HG03064 (cell line): ENCODE measurements at regions not wholly inside any gene's neighbourhood (a gene's known extent, or its start where the extent isn't known, plus 50 kb on each side); places are given as distances from the start of the nearest gene placed in this dataset.

Source experiments
- ATAC-seq: cut with Tn5 transposase; IDR thresholded peaks from one replicate; pipeline ENCODE4 v1.9.1; 2021; ENCODE audit warnings: low read depth; ENCODE audit not compliant: unreplicated experiment

- ATAC-seq, result no peak
Measured at GRCh38 chr21:35138665-35139381, 89.7 kb upstream of the RUNX1 start.

- ATAC-seq, result no peak
Measured at GRCh38 chr21:35136586-35137219, 87.6 kb upstream of the RUNX1 start.

GRCh38 chr21:35136106-35136505 is 87.0 kb upstream of the RUNX1 start:
- no peak for ATAC-seq

- ATAC-seq, result no peak
Measured at GRCh38 chr21:35135481-35135880, 86.4 kb upstream of the RUNX1 start.

GRCh38 chr21:35134309-35134708 is 85.2 kb upstream of the RUNX1 start:
- ATAC-seq, result no peak

GRCh38 chr21:35128536-35128935 is 79.4 kb upstream of the RUNX1 start:
- no peak for ATAC-seq

GRCh38 chr21:35127851-35128250 is 78.7 kb upstream of the RUNX1 start:
- ATAC-seq, result no peak

- no peak for ATAC-seq
Measured at GRCh38 chr21:35127026-35127425, 77.9 kb upstream of the RUNX1 start.

- ATAC-seq, result no peak
Measured at GRCh38 chr21:35120631-35121180, 71.6 kb upstream of the RUNX1 start.

- ATAC-seq, result no peak
Measured at GRCh38 chr21:35119501-35120047, 70.5 kb upstream of the RUNX1 start.

- ATAC-seq, result no peak
Measured at GRCh38 chr21:35116777-35117176, 67.7 kb upstream of the RUNX1 start.

GRCh38 chr21:35113064-35113463 is 64.0 kb upstream of the RUNX1 start:
- ATAC-seq, result no peak

GRCh38 chr21:35111321-35111930 is 62.3 kb upstream of the RUNX1 start:
- no peak for ATAC-seq

GRCh38 chr21:35108887-35109286 is 59.8 kb upstream of the RUNX1 start:
- ATAC-seq, result no peak

- ATAC-seq, result no peak
Measured at GRCh38 chr21:35107520-35107919, 58.4 kb upstream of the RUNX1 start.

- no peak for ATAC-seq
Measured at GRCh38 chr21:35106246-35106835, 57.2 kb upstream of the RUNX1 start.

- ATAC-seq, result no peak
Measured at GRCh38 chr21:35102488-35103371, 53.6 kb upstream of the RUNX1 start.

- ATAC-seq, result no peak
Measured at GRCh38 chr21:35100349-35100811, 51.3 kb upstream of the RUNX1 start.

- ATAC-seq, result no peak
Measured at GRCh38 chr21:35099310-35099709, 50.2 kb upstream of the RUNX1 start.
